ENCODE measurements at regions not wholly inside any gene's neighbourhood (a gene's known extent, or its start where the extent isn't known, plus 50 kb on each side); places are given as distances from the start of the nearest gene placed in this dataset.

DNA sequence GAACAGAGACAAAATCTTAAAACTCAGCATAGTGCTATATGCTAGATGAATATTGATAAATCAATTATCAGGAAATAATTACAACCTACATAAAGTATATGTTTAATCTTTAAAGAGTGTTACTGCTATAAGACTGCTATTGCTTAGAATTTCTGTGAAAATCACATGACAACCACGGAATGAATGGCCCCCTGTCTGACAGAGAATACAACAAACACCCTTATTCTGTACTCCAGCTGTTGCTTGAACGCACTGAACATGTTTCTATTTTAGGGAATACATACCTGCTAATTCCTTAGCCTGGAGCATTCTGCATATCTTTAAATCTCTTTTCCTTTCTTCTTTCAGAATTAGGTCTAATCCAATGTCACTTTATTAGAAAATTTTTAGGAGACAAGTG lies 452.4 kb upstream of the PHF14 start:
- no peak for TF ChIP-seq GATA2 (IDR thresholded peaks at IDR 0.05; ENCODE audit: low read depth, low read length)
- no peak for TF ChIP-seq GATA3 (IDR thresholded peaks at IDR 0.05; ENCODE audit: low read depth, low read length)
